Posterior vena cava (tissue), 2 donors: ENCODE measurements at regions not wholly inside any gene's neighbourhood (a gene's known extent, or its start where the extent isn't known, plus 50 kb on each side); places are given as distances from the start of the nearest gene placed in this dataset.
A peak's percentile ranks its signal among the peaks of the same experiment; 100 is the strongest.

Experiments
- DNase-seq: peaks from one replicate; pipeline ENCODE4 v3.0.0-alpha.2; 2020; ENCODE audit warnings: low spot score
- intact Hi-C, 2 donors: fragments of 100-400 bp; cut with DNase I; formaldehyde crosslinking; loops; one replicate each; pipeline versions ENCODE4 v1.14.1 to v1.14.2; 2022 to 2023
- donor health status: DM: yes; HTN: yes; CAD: no.
- donor health status: DM: yes; HTN: yes; CAD: no.

DNA sequence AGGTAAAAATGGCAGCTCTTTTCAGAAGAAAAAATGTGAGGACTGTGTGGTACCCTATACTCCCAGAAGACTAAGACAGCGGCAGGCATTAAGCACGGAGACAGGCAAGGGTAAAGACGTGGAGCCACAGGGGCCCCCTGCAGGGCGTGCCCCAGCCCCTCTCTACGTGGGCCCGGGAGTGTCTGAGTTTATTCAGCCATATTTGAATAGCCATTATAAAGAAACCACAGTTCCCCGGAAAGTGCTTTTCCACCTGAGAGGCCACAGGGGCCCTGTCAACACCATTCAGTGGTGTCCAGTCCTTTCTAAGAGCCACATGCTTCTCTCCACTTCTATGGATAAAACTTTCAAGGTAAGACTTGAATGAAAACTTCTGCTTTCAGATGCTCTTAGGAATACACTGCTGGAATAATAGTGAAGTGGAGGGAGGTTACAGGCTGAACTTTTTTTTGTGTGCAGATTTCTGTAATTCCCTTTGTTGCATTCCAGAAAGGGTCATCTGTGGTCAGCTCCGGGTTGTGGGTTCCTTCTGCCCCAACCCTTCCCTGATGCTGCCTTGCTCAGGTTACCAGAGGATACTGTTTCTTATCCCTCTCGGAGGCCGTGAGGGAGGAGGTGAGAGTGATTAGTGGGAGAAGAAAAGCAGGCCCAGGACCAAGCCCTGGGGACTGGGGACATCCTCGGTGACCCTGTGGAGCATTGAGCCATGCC lies 58.4 kb downstream of the SLC25A47 start:
- intact Hi-C loops: loop anchor here in 1 of 2 donors (5.0 kb wide), 1 partner anchor 1246 kb away; no protein-coding TSS in a partner anchor
- no peak for DNase-seq

DNA sequence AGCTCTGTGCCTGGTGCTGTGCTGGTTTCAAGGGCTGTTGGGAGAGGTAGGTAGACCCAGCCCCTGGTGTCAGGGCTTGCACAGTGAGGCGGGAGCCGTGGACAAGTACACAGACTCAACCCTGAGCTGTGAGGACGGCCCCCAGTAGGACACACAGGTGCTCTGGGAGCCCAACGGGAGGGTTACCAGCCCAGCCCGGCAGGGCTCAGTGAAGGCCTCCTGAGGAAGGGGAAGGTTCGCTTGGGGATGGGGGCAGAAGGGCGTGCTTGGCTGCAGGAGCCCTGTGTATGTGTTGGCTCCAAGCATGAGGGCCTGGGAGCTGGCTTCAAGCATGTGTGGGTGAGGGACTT lies 58.9 kb downstream of the SLC25A47 start:
- intact Hi-C loops: loop anchor here in 1 of 2 donors (5.0 kb wide), 1 partner anchor 1245 kb away; no protein-coding TSS in a partner anchor
- DNase-seq: no peak

- intact Hi-C loops: loop anchor here in 1 of 2 donors (5.0 kb wide), 1 partner anchor 1244 kb away; no protein-coding TSS in a partner anchor
- peak; percentile 87 for DNase-seq
These were observed 60.6 kb downstream of the SLC25A47 start for GRCh38 chr14:100383727-100384158.

GRCh38 chr14:100384277-100384676 lies 61.1 kb downstream of the SLC25A47 start:
- intact Hi-C loops: loop anchor here in 1 of 2 donors (5.0 kb wide), 1 partner anchor 1243 kb away; no protein-coding TSS in a partner anchor
- no peak for DNase-seq

DNA sequence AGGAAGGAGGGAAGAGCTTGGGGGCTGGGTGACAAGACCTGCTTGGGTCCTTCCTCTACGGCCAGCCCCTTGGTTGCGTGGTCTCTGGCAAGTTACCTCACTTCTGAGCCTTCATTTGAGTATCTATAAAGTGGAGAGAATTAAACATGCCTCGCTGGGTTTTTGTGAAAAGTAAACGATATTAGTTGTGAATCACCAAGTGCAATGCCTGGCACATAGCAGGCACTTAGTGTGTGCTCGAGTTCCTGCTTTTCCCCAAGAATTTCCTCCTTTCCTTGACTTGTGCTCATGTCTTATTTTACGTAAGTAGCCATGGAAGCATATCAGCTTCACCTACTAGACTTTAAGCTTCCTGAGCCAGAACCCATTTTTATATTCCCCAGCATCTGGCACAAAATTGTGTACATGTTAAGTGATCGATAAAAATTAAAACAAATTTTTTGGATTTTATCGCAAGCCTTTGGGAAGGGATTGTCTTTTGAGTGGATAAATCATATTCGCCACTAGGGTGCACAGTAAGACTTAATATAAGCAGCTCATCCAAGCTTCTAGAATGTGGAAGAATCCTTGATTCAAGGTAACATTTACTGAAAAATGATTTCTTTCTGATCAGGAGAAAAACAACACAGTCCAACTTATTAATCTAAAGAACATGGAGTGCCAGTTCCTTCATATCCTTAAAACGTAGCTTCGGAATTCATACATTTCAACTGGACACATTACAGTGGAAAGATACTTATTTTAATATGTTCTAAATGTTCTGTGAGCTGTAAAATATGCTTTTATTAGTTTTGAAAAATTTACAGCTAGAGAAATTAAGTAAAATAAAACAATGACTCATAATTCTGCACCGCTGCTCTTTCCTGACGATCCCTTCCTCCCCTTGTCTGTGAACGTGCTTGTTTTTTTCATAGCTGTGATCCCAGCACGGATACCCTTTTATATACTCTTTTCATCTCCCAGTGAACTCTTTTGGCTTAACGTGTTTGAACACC lies 62.0 kb downstream of the SLC25A47 start:
- DNase-seq: no peak

GRCh38 chr14:100386121-100386520 lies 63.0 kb downstream of the SLC25A47 start:
- DNase-seq: no peak
- intact Hi-C loops: no loop called here

More for the DNA sequence above, 62.0 kb downstream of the SLC25A47 start:
- intact Hi-C loops: loop anchor here in 1 of 2 donors (5.0 kb wide), 1 partner anchor 1242 kb away; no protein-coding TSS in a partner anchor

GRCh38 chr14:100386846-100387245 lies 63.7 kb downstream of the SLC25A47 start:
- intact Hi-C loops: no loop called here
- no peak for DNase-seq

GRCh38 chr14:100387450-100387849 lies 64.3 kb downstream of the SLC25A47 start:
- intact Hi-C loops: no loop called here
- DNase-seq: no peak

- intact Hi-C loops: no loop called here
- DNase-seq: no peak
These were observed 65.2 kb downstream of the SLC25A47 start for GRCh38 chr14:100388103-100389054.

DNA sequence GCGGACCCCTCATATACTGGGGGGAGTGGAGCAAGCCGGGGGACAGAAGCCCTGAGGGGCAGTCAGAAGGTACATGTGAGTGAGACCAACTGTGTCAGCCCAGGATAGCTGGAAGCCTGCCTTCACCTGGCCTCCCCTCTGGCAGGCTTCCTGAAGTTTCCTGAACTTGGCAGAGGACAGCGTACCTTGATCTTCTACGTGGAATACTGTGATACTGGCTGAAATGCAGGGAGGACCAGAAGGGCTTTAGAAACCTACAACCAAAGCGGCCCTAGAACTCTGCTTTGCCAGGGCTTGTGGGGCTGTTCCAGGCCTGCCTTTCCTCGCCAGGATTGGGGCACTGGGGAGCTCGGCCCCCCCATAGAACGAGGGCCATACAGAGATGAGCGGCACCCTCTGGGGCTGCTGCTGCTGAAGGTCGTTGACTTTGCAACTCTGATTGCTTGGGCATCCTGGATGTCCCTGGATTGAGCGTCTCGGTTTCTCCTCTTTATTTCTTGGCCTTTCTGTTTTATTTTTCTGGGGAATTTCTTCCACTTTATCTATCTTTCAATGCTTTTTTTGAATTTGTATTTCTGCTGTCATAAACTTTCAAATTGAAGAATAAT lies 66.5 kb downstream of the SLC25A47 start:
- no peak for DNase-seq
- intact Hi-C loops: loop anchor here in 1 of 2 donors (10.0 kb wide), 1 partner anchor 255 kb away; no protein-coding TSS in a partner anchor

DNA sequence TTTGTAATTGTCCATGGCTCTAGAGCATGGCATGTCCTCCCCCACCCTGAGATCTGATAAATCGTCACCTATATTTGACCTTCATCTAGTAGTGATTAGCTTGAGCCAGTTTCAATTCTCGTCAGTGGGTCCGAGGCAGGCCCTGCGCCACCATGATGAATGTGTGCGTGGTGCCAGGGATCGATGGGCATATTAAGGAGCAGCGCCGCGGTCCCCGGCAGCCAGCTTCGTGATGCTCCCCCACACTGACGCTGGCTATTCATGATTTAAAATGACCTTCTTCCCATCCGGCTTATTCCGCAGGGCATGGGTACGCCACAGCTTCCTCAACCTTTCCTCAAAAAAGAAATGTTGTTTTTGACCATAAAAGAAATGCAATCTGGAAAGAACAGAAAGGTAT lies 68.0 kb downstream of the SLC25A47 start:
- DNase-seq: no peak
- intact Hi-C loops: loop anchor here in 1 of 2 donors (10.0 kb wide), 1 partner anchor 254 kb away; no protein-coding TSS in a partner anchor

- intact Hi-C loops: loop anchor here in 1 of 2 donors (10.0 kb wide), 1 partner anchor 253 kb away; no protein-coding TSS in a partner anchor
- no peak for DNase-seq
These were observed 68.6 kb downstream of the SLC25A47 start for GRCh38 chr14:100391724-100392123.

GRCh38 chr14:100392356-100392755 lies 69.2 kb downstream of the SLC25A47 start:
- DNase-seq: no peak
- intact Hi-C loops: loop anchor here in 1 of 2 donors (10.0 kb wide), 1 partner anchor 252 kb away; no protein-coding TSS in a partner anchor

DNA sequence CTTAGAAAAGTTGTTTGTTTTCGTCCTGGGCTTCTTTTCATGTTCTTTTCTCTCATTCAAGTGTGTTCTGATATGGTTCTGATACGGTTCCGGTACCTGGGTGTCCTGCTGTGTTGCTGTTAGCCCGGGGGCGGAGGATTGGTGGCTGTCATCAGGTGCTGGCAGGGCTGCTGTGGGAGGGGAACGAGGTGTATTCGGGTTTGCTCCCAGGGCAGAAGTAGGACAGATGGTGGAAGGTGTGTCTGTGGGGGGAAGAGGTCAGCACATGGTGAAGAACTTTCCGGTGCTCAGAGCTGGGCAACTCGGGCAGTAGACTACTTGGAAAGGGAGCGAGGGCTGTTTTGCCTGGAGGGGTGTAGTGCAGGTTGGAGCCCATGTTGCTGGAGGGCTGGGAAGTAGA lies 70.2 kb downstream of the SLC25A47 start:
- no peak for DNase-seq
- intact Hi-C loops: loop anchor here in 1 of 2 donors (10.0 kb wide), 1 partner anchor 251 kb away; no protein-coding TSS in a partner anchor

GRCh38 chr14:100393906-100394732 lies 71.0 kb downstream of the SLC25A47 start:
- no peak for DNase-seq
- intact Hi-C loops: loop anchor here in 1 of 2 donors (10.0 kb wide), 1 partner anchor 251 kb away; no protein-coding TSS in a partner anchor

- intact Hi-C loops: loop anchor here in 1 of 2 donors (10.0 kb wide), 1 partner anchor 250 kb away; no protein-coding TSS in a partner anchor
- DNase-seq: no peak
These were observed 71.9 kb downstream of the SLC25A47 start for GRCh38 chr14:100394886-100395672.
